ENCODE measurements at regions not wholly inside any gene's neighbourhood (a gene's known extent, or its start where the extent isn't known, plus 50 kb on each side); places are given as distances from the start of the nearest gene placed in this dataset.

DNA sequence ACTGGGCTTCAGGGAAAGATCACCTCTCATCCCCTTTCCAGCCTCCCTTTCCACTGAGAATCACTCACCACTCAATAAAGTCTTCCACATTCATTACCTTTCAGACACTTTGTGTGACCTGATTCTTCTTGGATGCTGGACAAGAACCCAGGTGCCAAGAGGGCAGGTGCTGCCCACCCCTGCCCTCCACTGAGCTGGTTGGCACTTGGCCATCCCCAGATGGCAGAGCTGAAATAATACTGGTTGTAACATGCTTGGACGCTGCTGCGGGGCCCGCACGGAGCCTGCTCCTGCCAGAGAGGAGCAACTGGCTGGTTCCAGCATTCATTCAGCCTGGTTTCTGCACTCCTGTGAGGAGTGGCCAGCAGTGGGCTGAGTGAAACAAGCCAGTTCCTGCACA, 386.7 kb upstream of the CCDC196 start:
- no peak for ATAC-seq
- TF ChIP-seq ARNTL (CRISPR knock-in tag; IDR thresholded peaks at IDR 0.05; ENCODE audit: borderline replicate concordance, low read depth) (no peak), TCF4 (CRISPR knock-in tag; IDR thresholded peaks at IDR 0.05; ENCODE audit: borderline replicate concordance) (no peak), RARB (CRISPR knock-in tag; IDR thresholded peaks at IDR 0.05) (no peak), ZFP3 (CRISPR knock-in tag; IDR thresholded peaks at IDR 0.05) (no peak), PPARA (CRISPR knock-in tag; IDR thresholded peaks at IDR 0.05; ENCODE audit: borderline replicate concordance) (no peak), ZNF565 (CRISPR knock-in tag; conservative IDR thresholded peaks at IDR 0.05; ENCODE audit: low read depth) (no peak), ZNF70 (CRISPR knock-in tag; IDR thresholded peaks at IDR 0.05) (no peak), ZC3H10 (CRISPR knock-in tag; IDR thresholded peaks at IDR 0.05) (no peak), CSRNP3 (CRISPR knock-in tag; IDR thresholded peaks at IDR 0.05) (no peak)
- TF ChIP-seq, protein P1, sequence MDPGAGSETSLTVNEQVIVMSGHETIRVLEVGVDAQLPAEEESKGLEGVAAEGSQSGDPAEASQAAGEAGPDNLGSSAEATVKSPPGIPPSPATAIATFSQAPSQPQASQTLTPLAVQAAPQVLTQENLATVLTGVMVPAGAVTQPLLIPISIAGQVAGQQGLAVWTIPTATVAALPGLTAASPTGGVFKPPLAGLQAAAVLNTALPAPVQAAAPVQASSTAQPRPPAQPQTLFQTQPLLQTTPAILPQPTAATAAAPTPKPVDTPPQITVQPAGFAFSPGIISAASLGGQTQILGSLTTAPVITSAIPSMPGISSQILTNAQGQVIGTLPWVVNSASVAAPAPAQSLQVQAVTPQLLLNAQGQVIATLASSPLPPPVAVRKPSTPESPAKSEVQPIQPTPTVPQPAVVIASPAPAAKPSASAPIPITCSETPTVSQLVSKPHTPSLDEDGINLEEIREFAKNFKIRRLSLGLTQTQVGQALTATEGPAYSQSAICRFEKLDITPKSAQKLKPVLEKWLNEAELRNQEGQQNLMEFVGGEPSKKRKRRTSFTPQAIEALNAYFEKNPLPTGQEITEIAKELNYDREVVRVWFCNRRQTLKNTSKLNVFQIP (CRISPR knock-in tag; IDR thresholded peaks at IDR 0.05; ENCODE audit: borderline replicate concordance, low read depth) = no peak

DNA sequence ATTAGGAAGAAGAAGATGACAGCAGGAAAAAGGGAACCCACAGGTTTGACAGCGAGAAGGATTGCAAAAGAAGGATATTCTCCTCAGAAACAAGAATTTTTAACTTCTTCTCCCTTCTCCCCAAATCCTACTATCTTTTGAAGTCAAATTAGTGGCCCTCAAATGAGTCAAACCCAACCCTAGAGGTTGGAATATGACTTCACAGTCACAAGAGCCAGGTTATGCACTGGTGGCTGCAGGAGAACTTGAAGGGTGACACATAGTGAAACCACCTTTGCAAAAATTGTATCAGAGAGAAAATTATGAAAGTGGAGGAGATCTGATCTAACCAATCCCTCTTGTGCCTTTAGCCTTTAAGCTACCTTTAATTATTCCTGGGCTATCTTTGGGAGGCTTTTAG, 386.2 kb upstream of the CCDC196 start:
- no peak for ATAC-seq
- no peak for TF ChIP-seq RARB (CRISPR knock-in tag; IDR thresholded peaks at IDR 0.05)
- TF ChIP-seq SNAI2 (CRISPR knock-in tag; IDR thresholded peaks at IDR 0.05) = no peak
- TF ChIP-seq ZFP3 (CRISPR knock-in tag; IDR thresholded peaks at IDR 0.05) = no peak
- TF ChIP-seq OSR1 (CRISPR knock-in tag; IDR thresholded peaks at IDR 0.05) = no peak
- no peak for TF ChIP-seq ARNTL (CRISPR knock-in tag; IDR thresholded peaks at IDR 0.05; ENCODE audit: borderline replicate concordance, low read depth)
- no peak for TF ChIP-seq TCF4 (CRISPR knock-in tag; IDR thresholded peaks at IDR 0.05; ENCODE audit: borderline replicate concordance)
- no peak for TF ChIP-seq ESRRG (CRISPR knock-in tag; IDR thresholded peaks at IDR 0.05)
- TF ChIP-seq ZNF70 (CRISPR knock-in tag; IDR thresholded peaks at IDR 0.05) = no peak
- TF ChIP-seq PPARA (CRISPR knock-in tag; IDR thresholded peaks at IDR 0.05; ENCODE audit: borderline replicate concordance) = no peak
- TF ChIP-seq, protein P1 (CRISPR knock-in tag; IDR thresholded peaks at IDR 0.05; ENCODE audit: borderline replicate concordance, low read depth) = no peak
- no peak for TF ChIP-seq ZNF565 (CRISPR knock-in tag; conservative IDR thresholded peaks at IDR 0.05; ENCODE audit: low read depth)
- no peak for TF ChIP-seq TSHZ2 (CRISPR knock-in tag; IDR thresholded peaks at IDR 0.05)
- no peak for TF ChIP-seq ZNF8 (CRISPR knock-in tag; IDR thresholded peaks at IDR 0.05)
- no peak for TF ChIP-seq ISL1 (CRISPR knock-in tag; IDR thresholded peaks at IDR 0.05)

DNA sequence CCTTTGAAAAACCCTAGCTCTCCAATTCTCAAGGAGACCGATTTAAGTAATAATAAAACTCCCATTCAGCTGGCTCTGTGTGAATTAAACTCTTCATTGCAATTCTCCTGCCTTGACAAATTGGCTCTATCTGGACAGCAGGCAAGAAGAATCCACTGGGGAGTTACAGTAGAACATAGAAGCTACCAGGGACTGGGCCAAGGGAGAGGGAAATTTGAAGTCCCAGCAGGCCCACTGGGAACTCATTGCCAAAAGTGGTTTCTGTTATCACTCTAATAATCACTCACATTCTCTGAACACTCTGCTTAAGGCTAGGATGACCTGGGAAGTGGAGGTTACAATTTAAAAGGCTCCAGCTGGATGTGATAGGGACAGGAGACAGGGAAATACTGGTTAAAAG, 384.5 kb upstream of the CCDC196 start:
- ATAC-seq = no peak
- no peak for TF ChIP-seq TCF4 (CRISPR knock-in tag; IDR thresholded peaks at IDR 0.05; ENCODE audit: borderline replicate concordance)

GRCh38 chr14:66104486-66104885, 381.7 kb upstream of the CCDC196 start:
- no peak for ATAC-seq
- TF ChIP-seq ZFP3 (CRISPR knock-in tag; IDR thresholded peaks at IDR 0.05) = no peak
- TF ChIP-seq GLIS3 (CRISPR knock-in tag; IDR thresholded peaks at IDR 0.05) = no peak
- no peak for TF ChIP-seq ISL1 (CRISPR knock-in tag; IDR thresholded peaks at IDR 0.05)
- TF ChIP-seq, protein P1 (CRISPR knock-in tag; IDR thresholded peaks at IDR 0.05; ENCODE audit: borderline replicate concordance, low read depth) = no peak
- TF ChIP-seq CREB5 (CRISPR knock-in tag; IDR thresholded peaks at IDR 0.05; ENCODE audit: low read depth) = no peak
- TF ChIP-seq PPARA (CRISPR knock-in tag; IDR thresholded peaks at IDR 0.05; ENCODE audit: borderline replicate concordance) = no peak
- TF ChIP-seq ZNF8 (CRISPR knock-in tag; IDR thresholded peaks at IDR 0.05) = no peak
- TF ChIP-seq TOX (CRISPR knock-in tag; IDR thresholded peaks at IDR 0.05; ENCODE audit: borderline replicate concordance) = no peak
- TF ChIP-seq ZC3H10 (CRISPR knock-in tag; IDR thresholded peaks at IDR 0.05) = no peak
- no peak for TF ChIP-seq TSHZ2 (CRISPR knock-in tag; IDR thresholded peaks at IDR 0.05)

Data from SK-N-SH treated with all-trans-retinoic acid at 6 μM for 48 hours (cell line).